ENCODE measurements at regions not wholly inside any gene's neighbourhood (a gene's known extent, or its start where the extent isn't known, plus 50 kb on each side); places are given as distances from the start of the nearest gene placed in this dataset.
"Not testable (repeated sequence)": the region's sequence is repeated elsewhere in the genome, so short reads cannot be mapped to it uniquely, and the experiment has no call there.

DNA sequence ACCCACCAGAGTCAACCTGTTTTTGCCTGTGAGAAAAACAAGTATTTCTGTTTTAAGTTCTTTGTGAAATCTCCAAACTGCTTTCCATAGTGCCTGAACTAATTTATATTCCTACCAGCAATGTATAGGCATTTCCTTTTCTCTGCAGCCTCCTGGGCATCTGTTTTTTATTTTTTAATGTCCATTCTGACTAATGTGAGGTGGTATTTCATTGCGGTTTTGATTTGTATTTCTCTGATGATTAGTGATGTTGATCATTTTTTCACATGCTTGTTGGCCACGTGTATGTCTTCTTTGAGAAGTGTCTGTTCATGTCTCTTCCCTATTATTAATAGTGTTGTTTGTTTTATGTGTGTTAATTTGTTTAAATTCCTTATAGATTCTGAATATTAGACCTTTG is 820.5 kb downstream of the MCTP2 start:
- intact Hi-C loops (cut with micrococcal nuclease): no loop called here

DNA sequence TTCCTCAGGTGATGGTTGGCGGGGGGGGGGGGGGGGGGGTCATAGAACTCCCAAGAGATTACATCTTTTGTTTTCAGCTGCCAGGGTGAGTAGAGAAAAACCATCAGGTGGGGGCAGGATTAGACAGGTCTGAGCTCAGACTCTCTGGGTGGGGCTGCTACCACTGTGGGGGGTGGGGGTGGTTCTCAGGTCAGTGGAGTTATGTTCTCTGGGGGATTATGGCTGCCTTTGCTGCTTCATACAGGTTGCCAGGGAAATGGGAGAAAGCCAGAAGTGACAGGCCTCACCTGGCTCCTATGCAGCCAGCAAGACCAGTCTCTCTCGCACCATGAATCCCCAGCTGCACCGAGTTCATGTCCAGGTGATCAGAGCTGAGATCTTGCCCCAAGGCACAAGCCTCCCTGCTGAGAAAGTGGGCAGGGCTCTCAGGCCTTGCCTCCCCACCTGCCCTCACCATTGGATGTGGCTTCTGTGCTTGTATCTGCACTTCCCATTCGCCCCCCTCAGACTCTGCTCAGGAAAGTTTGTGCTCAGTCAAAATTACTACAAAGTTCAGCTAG is 828.1 kb downstream of the MCTP2 start:
- intact Hi-C loops (cut with micrococcal nuclease): no loop called here

DNA sequence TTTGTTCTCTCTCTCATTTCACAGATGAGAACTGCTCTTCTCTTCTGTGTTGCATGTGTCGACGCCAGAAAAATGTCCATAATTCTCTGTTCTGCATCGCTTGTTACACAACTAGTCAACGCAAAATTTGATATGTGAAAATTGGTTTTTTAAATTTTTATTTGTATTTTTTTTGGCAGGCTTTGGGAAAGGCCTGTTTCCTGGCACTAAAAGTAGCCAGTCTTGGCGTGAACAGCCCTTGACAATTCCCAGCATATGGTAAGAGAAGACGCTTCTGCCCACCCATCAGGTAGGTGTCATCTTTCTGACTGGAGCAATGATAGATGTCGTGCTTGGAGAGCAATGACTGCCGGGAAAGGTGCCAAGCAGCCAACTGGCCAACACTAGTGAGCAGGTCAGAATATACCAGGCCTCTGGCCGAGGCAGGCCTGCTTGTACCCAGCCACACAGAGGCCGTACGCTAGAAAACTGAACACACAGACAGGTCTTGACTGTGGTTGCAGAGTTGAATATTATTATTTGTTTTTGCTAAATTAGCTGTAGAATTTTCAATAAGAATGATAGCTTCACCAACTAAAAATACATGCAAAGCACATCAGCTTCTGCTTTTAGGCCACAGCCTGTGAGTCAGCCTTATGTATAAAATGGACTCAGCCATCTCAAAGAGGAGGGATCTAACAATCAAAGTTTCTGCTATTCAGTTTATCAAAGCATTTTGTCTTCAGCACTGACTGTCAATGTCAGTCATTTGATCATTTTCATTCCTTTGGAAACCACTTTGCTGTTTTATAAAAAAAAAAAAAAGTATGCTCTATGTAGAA is 837.5 kb downstream of the MCTP2 start:
- intact Hi-C loops (cut with micrococcal nuclease): no loop called here

DNA sequence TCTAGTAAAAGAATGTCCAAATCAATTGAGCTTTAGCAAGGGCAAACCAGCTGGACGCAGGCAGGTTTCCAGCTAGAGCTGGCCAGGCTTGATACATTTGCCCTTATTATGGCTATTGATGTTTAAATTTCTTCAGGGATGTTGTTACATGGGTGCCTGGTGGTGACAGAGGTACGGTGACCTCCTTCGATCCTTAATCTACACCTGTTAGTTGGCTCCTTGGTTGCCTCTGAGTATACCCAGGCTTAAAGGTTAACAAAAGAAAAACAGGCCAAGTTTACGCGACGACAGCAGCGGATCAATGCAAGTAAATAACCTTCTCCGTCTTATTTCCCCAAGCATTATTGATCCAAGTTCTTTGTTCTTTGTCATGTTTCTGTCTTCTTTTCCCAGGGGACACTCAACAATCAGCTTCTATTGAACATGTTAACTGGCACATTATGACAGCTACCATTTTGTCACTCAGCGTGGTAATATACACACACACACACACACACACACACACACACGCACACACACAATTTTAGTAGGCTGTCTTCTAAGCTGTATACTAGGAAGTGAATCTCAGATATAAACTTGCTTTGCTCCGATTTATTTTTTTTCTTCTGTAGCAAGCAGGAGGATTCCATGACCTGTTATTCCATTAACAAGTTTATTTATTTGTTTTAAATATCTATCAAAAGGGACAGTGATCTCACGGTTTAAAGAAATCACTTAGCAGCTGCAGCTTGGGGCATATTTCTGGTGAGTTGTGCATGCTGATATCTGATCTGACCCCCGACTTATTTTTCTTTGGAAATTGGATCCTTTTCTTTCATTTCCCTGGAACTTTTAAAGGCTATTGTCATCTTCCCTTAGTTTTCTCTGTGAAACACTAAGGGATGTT is 844.7 kb downstream of the MCTP2 start:
- intact Hi-C loops (cut with micrococcal nuclease): no loop called here

DNA sequence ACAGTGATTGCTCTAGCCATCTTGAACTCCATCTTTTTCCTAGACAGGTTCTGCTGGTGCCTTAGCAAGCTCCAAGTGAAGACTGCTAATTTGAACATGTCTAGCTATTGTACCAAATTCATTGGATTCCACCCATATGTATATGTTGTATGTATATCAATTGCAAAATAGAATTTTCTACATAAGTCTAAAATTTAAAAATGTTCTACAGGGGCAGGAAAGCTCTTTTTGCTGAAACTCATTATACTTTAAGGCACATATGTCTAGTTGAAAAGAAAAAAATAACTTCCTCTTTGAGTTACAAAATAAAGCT is 845.3 kb downstream of the MCTP2 start:
- intact Hi-C loops (cut with micrococcal nuclease): no loop called here

DNA sequence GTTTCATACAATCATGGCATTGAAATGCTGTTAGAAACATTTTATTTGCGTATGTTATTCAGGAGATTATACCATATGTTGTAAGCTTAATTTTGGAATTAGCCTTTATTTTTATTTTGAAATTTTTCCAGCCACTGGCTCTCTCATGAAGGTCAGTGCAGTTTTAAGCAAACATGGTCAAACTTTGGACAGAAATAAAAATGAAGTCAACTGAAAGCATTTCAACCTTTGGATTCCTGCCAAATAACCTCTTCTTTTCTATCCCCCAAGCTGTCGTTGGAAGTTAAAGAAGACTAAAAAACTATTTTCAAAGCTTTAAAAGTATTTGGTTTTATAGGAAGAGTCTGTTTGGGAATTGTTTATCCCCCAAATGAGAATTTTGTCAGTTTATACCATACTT is 846.6 kb downstream of the MCTP2 start:
- intact Hi-C loops (cut with micrococcal nuclease): no loop called here

DNA sequence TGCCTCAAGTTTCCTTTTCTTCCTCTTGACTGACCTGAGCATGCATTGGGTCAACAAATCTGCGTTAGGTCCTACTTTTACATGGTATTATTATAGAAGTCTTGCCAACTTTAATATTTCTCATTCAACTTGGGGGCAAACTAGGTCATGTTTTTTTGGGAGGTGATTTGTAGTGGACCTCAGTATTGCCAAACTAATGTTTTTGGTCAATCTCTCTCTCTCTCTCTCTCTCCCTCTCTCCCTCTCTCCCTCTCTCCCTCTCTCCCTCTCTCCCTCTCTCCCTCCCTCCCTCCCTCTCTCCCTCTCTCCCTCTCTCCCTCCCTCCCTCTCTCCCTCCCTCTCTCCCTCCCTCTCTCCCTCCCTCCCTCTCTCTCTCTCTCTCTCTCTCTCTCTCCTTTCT is 848.9 kb downstream of the MCTP2 start:
- intact Hi-C loops (cut with micrococcal nuclease): not testable (repeated sequence)

DNA sequence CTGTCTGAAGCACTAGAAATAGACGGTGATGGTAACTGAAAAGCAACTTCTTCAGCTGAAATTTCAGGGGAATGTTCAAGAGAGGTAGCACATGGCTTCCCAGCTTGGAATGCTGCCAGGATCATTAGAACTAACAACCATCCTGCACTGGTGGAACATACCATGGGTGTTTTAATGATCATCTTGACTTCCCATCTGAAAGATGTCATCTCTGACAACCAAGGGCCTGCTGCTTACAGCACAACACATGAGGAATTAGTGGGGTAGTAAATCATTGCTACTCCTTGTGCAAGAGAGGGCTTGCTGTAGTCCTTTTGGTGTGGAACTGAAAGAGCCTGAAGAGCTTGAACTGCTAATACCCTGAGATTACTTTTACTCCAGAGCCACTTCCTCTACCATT is 853.7 kb downstream of the MCTP2 start:
- intact Hi-C loops (cut with micrococcal nuclease): no loop called here

DNA sequence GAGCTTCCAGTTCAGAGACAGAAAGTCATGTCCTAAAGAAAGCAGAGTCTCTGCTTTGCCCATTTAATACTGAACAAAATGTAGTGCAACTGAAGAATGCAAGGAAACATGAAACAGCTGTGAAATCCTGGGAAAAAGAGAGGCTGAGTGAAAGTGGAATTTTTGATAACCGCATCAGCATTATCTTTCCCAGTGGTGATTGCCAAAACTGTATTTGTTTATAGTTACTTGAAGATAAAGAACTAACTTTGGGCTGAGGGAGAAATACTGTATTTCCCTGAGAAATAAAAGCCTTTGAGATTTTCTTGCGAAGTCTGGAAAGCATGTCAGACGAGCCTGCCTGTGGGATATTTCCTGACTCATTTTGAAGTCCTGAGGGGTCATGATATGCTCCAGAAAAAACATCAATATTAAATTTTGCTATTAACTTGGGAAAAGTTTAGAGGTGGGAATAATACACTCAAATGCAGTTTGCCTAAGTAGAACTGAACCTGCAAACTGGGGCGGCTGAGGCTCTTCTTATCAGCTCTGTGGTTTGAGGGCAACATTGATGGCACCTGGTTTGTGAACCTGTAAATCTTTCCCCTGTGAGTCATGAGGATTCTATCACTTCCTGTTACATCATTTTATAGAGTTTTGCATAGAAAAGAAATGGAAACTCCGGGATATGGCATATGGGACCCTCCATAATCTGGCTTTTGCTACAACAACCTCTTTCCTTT is 855.3 kb downstream of the MCTP2 start:
- intact Hi-C loops (cut with micrococcal nuclease): no loop called here

DNA sequence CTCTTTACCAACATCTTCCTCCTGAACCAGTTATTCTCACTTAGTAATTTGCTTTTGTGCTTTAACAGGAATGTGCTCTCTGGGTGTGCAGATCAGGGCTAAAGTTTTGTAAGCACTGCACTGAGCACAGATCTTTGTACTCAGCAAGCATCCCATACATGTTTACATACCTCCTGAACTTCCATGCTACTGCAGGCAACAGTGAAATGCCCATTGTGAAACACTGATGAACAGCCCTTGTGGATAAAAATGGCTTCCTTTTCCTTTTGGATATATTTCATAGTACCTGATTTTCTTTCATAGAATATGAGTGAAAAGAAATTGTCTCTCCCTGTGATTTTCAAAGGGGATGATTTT is 855.9 kb downstream of the MCTP2 start:
- intact Hi-C loops (cut with micrococcal nuclease): no loop called here

DNA sequence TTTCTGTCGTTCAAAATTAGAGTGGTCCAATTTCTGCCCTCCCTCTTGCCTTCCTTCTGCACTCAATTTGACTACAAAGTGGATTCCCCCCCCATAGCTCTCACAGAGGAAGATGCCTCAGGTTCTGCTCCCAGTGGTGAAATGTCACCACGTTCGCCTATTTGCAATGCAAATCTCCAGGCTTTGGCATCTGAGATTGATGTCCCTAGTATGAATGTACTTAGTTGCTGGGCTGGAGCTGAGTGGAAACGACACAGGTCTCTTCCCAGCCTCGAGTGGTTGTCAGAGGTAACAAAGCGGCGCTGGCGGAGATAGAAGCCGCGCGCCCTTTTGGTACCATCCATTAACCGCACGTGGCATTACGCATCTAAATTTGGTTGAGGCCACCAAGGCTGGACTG is 860.1 kb downstream of the MCTP2 start:
- intact Hi-C loops (cut with micrococcal nuclease): no loop called here

DNA sequence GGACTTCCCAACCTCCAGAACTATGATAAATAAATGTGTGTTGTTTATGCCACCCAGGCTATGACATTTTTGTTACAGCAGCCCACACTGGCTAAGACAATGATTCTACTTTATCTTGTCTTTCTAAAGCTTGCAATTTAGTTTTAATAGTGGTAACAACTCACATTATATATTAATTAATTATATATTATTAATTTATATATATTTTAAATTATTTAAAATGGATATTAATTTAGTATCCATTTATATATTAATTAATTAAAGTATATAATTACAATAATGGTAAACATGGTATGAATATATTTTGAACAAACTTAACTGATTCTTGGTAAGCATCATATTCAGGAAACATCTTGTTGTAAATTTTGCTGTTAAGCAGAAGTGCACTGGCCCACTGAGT is 863.9 kb downstream of the MCTP2 start:
- intact Hi-C loops (cut with micrococcal nuclease): no loop called here

DNA sequence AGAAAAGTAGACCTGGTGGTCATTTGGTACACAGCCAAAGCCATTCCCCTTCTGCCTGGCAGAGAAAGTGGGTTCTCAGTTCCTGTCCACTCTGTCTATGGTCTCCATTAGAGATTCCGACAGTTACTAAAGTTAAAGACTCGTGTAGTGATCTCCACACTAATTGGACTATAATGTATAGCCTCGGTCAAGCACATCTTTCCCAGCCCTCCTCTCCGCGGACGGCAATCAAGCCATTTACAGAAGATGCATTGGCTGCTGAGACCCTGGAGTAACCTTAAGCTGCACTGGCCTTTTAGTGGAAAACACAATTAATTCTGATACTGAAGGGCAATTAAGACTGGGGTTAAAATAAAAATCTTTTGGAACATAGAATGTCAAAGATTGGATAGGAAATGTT is 865.3 kb downstream of the MCTP2 start:
- intact Hi-C loops (cut with micrococcal nuclease): no loop called here

DNA sequence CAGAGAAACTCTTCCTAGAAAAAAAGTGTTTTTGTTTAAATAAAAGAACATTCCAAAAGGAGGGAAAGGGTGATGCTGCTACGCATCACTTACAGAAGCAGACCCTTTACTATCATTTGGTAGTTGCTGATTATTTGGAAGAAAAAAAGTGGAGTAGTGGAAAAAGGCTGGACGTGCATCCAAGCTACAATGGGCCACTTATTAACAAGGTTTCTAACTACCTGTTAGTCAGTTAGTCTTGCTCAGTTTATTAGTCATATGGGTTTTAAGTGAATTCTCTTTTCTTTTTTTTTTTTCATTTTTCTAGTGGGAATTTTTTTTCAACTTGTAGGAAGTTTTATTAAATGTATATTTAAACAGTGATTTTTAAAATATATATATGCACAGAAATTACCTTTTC is 866.0 kb downstream of the MCTP2 start:
- intact Hi-C loops (cut with micrococcal nuclease): no loop called here

DNA sequence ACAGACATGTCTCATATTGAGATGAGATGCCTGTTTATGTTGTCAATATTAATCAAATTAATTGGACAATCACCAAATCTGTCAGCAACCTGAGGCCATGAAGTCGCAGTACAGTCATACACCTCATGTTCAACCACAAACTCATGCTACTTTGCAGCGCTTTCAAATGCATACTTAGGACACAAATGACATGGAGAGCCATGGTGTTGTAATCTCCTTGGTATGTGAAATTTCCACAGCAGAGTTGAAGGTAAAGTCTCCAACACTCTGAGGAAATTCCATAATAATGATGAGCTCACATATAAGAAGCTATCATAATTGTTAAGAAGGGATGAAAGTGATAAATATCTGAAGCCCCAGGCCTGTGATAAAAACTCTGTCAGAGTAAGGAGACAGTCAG is 873.9 kb downstream of the MCTP2 start:
- intact Hi-C loops (cut with micrococcal nuclease): no loop called here

DNA sequence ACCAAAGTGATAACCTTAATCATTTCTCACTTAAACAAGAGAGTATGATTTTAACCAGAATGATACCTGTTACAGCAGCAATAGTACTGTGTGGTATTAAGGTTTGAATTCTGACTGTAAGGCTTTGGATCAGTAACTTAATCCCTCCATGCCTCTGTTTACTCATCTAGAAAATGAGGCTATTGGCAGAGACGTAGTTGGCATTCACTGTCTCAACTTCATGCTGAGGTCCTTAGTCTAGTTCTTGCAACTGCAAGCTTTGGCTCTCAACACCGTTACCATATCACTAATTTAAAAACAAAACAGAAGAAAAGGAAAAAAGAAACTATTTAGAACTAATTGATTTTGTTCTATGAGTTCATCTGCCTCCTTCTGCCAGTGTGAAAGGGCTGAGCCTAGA is 875.4 kb downstream of the MCTP2 start:
- intact Hi-C loops (cut with micrococcal nuclease): no loop called here

DNA sequence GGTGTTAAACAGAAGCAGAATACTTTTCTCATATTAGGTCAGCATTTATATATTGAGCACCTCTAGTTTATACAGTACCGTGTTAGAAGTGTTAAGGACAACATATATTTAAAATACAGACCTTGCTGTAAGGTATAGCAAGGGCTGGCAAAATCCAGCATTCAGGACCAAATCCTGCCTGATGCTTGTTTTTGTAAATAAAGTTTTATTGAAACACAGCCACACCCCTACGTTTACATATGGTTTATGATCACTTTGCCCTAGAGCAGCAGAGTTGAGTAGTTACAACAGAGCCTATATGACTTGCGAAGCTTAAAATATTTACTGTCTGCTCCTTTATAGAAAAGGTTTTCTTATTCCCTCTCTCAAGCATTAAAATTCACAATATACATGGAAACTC is 877.3 kb downstream of the MCTP2 start:
- intact Hi-C loops (cut with micrococcal nuclease): no loop called here

DNA sequence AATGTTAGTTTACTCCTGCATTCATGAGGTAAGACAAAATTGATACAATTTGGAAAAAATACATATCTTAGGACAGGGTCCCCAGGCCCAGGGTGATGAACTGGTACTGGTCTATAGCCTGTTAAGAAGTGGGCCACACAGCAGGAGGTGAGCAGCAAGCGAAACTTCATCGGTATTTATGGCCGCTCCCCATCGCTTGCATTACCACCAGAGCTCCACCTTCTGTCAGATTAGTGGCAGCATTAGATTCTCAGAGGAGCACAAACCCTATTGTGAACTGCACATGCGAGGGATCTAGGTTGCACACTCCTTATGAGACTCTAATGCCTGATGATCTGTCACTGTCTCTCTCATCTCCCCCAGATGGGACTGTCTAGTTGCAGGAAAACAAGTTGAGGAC is 880.6 kb downstream of the MCTP2 start:
- intact Hi-C loops (cut with micrococcal nuclease): no loop called here

DNA sequence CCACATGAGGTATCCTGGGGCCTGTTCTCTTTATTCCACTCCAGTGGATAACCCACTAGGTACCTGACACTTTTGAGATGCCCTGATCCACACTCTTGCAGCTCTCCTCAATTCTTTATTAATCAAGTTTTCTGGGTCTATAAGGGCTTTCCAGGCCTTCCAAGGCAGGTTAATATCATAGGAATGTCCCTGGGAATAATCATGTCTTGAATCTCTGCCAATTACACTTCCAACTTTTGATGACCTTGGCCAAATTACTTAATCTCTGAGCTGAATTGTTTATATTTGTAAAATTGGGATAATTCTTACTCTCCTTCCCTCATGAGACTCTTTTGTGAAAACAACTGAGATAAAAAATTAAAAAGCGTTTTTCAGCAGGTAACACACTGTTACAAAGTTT is 881.7 kb downstream of the MCTP2 start:
- intact Hi-C loops (cut with micrococcal nuclease): no loop called here

DNA sequence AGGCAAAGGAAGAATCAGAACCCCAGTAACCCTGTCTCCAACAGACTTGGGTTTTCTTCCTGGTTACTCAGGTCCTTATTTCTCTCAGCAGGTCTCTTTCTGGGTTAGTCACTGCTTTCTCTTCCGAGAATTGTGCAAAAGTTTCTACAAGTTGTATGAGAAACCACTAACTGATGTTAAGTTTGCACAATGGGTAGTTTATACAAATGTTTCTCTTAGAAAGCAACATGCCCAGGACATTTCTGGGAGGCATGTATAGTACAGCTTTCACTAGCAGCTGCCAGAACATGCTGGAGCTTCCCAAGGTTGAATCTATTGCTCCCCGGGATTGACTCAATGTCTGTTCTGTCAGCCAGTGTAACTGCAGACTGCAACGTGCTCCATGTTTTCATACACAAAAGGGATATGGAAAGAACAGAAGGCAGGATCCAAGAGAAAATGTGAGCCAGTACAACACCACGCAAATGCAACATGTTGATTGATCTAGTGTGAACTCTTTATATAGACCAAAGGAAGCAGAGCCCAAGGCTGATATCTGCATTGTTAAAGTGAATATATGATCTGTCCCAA is 887.8 kb downstream of the MCTP2 start:
- intact Hi-C loops (cut with micrococcal nuclease): no loop called here

DNA sequence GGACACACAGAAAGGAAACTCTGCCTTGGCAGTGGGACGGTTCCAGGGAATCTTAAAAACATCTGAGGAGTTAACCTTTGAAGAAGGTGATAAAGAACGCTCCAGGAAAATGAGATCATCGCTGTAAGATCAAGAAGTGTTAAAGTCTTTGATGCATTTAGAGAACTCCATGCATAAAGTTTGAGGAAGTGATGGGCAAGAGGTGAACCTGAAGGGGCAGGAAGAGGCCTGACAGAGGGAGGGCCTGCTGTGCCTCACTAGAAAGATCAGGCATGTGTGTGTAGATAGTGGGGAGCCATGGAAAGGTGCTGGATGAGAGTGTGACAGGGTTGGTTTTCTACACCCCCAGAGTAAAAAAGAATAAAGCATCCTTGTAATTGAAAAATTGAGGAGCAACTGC is 889.2 kb downstream of the MCTP2 start:
- intact Hi-C loops (cut with micrococcal nuclease): no loop called here

DNA sequence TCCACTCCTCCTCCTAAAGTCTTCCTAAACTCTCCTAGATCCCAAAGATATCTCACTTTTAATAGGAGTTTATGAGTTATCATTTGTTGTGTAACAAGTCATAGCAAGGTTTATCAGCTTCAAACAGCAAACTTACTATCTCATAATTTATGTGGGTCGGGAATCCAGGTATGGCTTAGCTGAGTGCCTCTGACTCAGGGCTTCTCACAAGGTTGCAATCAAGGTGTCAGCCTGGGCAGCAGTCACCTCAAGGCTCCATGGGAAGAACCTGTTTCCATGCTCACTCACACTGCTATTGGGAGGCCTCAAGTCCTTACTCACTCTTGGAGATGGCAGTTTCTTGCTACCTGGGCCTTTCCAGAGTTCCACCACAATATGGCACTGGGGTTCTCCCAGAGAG is 889.8 kb downstream of the MCTP2 start:
- intact Hi-C loops (cut with micrococcal nuclease): no loop called here
